Thyroid gland (tissue), 4 donors: ENCODE measurements at regions not wholly inside any gene's neighbourhood (a gene's known extent, or its start where the extent isn't known, plus 50 kb on each side); places are given as distances from the start of the nearest gene placed in this dataset.

Experiments
- POLR2A ChIP-seq, 2 donors: fragments of 450-650 bp; IDR thresholded peaks; one replicate each; pipeline ENCODE4 v1.6.1; 2017; ENCODE audit warnings: antibody characterized with exemption in 2 of 2, mild to moderate bottlenecking in 2 of 2, moderate library complexity in 1 of 2
- TF ChIP-seq, protein P1 (sequence below), 6 experiments: fragments of 200-600 bp in 3 of 6; fragments of 450-650 bp in 3 of 6; sonication (generic) in 3 of 6; IDR thresholded peaks; one replicate each; pipeline ENCODE4 v1.5.1; 2016 to 2019; ENCODE audit warnings: antibody characterized with exemption in 6 of 6, mild to moderate bottlenecking in 2 of 6, inconsistent platforms in 1 of 6, moderate library complexity in 1 of 6

DNA sequence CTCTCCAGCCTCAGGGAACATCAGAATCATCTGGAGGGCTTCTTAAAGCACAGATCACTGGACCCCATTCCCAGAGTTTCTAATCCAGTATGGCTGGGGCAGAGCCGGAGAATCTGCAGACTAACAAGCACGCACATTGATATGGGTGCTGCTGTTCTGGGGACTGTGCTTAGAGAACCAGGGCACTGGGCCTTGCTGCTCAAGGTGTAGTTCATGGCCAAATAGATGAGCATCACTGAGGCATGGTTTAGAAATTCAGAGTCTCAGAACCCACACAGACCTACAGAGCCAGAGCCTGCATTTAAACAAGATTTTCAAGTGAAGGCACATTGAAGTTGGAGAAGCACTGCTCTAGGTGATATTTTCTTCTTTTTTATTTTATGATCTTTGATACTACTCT, 376.8 kb upstream of the PHF14 start:
- TF ChIP-seq, protein P1, sequence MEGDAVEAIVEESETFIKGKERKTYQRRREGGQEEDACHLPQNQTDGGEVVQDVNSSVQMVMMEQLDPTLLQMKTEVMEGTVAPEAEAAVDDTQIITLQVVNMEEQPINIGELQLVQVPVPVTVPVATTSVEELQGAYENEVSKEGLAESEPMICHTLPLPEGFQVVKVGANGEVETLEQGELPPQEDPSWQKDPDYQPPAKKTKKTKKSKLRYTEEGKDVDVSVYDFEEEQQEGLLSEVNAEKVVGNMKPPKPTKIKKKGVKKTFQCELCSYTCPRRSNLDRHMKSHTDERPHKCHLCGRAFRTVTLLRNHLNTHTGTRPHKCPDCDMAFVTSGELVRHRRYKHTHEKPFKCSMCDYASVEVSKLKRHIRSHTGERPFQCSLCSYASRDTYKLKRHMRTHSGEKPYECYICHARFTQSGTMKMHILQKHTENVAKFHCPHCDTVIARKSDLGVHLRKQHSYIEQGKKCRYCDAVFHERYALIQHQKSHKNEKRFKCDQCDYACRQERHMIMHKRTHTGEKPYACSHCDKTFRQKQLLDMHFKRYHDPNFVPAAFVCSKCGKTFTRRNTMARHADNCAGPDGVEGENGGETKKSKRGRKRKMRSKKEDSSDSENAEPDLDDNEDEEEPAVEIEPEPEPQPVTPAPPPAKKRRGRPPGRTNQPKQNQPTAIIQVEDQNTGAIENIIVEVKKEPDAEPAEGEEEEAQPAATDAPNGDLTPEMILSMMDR (IDR thresholded peaks at IDR 0.05): no peak
- no peak for TF ChIP-seq POLR2A (IDR thresholded peaks at IDR 0.05)
